ENCODE measurements at regions not wholly inside any gene's neighbourhood (a gene's known extent, or its start where the extent isn't known, plus 50 kb on each side); places are given as distances from the start of the nearest gene placed in this dataset.

DNA sequence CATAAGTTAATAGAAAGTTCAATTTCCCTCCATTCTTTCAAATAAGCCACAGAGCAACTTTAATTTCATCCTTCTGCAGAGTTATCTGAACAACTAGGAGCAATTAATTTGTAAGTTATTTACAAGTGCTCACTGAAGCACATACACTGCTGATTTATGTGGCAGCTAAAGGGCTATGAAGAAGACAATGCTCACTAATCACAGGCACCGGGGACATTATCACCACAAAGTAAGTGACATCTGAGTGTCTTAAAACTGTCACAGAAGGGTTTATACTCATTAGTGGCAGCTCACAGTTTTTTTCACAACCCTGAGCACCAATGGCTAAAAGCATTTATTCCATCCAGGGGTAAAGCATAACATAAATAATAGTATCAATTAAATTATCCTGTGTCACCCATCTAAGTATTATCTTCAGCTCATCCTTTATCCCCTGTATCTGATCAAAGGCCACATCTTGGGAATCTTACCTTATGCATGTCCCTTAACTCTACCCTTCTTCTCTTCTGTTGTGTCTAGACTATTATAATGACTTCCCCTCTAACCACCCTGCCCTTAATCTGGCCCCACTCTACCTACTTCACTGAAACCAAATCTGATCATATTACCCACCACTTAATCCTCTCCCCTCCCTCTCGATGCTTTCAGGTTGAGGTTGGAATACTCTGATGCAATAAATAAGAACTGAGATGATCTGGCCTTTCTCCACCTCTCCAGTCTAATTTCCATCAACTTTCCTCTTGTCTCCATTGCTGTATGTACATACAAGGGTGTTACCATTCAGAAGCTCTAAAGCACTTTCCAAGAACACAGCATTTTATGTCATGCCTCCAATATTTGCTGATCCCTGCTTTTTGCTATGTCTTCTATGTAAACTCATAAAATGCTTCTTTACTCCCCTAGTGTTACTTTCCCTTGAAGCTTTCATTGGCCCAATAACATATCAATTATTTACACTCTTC, 252.7 kb downstream of the CASP12 start:
- no peak for TF ChIP-seq POLR2A (IDR thresholded peaks at IDR 0.05; ENCODE audit: low read length)
- no peak for TF ChIP-seq GATA1 (IDR thresholded peaks at IDR 0.05; ENCODE audit: low read depth, low read length)
